Endodermal cell (in vitro differentiated cells): ENCODE measurements at regions not wholly inside any gene's neighbourhood (a gene's known extent, or its start where the extent isn't known, plus 50 kb on each side); places are given as distances from the start of the nearest gene placed in this dataset.

Source experiments
- DNase-seq: peaks from one replicate; pipeline ENCODE4 v3.0.0-alpha.2; 2017
- H3K27ac ChIP-seq: 2 replicates; pipeline ENCODE4 v1.5.1; 2013; ENCODE audit warnings: mild to moderate bottlenecking, low read depth, low read length, moderate library complexity
- H3K27me3 ChIP-seq: 2 replicates; pipeline ENCODE4 v1.6.1; 2013; ENCODE audit warnings: mild to moderate bottlenecking, low read length, moderate library complexity; ENCODE audit not compliant: insufficient read depth, control insufficient read depth, poor library complexity, severe bottlenecking
- H3K36me3 ChIP-seq: 2 replicates; pipeline ENCODE4 v1.7.0; 2013; ENCODE audit warnings: mild to moderate bottlenecking, low read length, moderate library complexity; ENCODE audit not compliant: control insufficient read depth, insufficient read depth
- H3K4me1 ChIP-seq: one replicate; pipeline ENCODE4 v1.7.0; 2013; ENCODE audit warnings: low read length; ENCODE audit not compliant: control insufficient read depth, insufficient read depth
- H3K4me3 ChIP-seq: 2 replicates; pipeline ENCODE4 v1.5.1; 2013; ENCODE audit warnings: mild to moderate bottlenecking, low read length, moderate library complexity
- H3K9ac ChIP-seq: 2 replicates; pipeline ENCODE4 v1.6.1; 2013; ENCODE audit warnings: mild to moderate bottlenecking, low read length, moderate library complexity; ENCODE audit not compliant: poor library complexity, severe bottlenecking; ENCODE audit errors: extremely low read depth
- H3K9me3 ChIP-seq: 2 replicates; pipeline ENCODE4 v1.6.1; 2013; ENCODE audit warnings: mild to moderate bottlenecking, low read length, moderate library complexity; ENCODE audit not compliant: control insufficient read depth
- H3K27ac Mint-ChIP-seq: 2 replicates; pipeline ENCODE4 v1.8.0; 2020; ENCODE audit warnings: mixed read lengths
- H3K27me3 Mint-ChIP-seq: 2 replicates; pipeline ENCODE4 v1.8.0; 2021; ENCODE audit warnings: mild to moderate bottlenecking, mixed read lengths; ENCODE audit not compliant: insufficient read depth
- H3K36me3 Mint-ChIP-seq: 2 replicates; pipeline ENCODE4 v1.8.0; 2020; ENCODE audit warnings: low read depth, mixed read lengths
- H3K4me1 Mint-ChIP-seq: 2 replicates; pipeline ENCODE4 v1.8.0; 2020; ENCODE audit warnings: mixed read lengths
- H3K4me3 Mint-ChIP-seq: 2 replicates; pipeline ENCODE4 v1.8.0; 2020; ENCODE audit warnings: mild to moderate bottlenecking, moderate library complexity, mixed read lengths
- H3K9me3 Mint-ChIP-seq: 2 replicates; pipeline ENCODE4 v1.8.0; 2020; ENCODE audit warnings: mild to moderate bottlenecking, mixed read lengths
- CTCF ChIP-seq: fragments of 200-600 bp; sonication (generic); conservative IDR thresholded peaks from 2 replicates; pipeline ENCODE4 v1.5.0; 2021; ENCODE audit warnings: antibody characterized with exemption, mild to moderate bottlenecking
- WGBS, 2 experiments: methylation state at CpG; one replicate each; pipeline versions ENCODE4 v1.1.5 to v1.1.7; 2013; ENCODE audit warnings: missing lambda C conversion rate in 2 of 2, mixed read lengths in 1 of 2; ENCODE audit not compliant: insufficient coverage in 1 of 2, insufficient read length in 1 of 2; 5-methylcytosine and 5-hydroxymethylcytosine counted together

GRCh38 chr13:87783366-87783765 is 112.2 kb downstream of the SLITRK5 start:
- Histone ChIP-seq H3K4me3 (no peak overlapping the region), H3K27me3 (no peaks in the 10 kb centered on the region), H3K4me1 (no peaks in the 10 kb centered on the region), H3K9ac (no peak overlapping the region), H3K27ac (no peak overlapping the region), H3K9me3 (no peaks in the 10 kb centered on the region), H3K36me3 (no peaks in the 10 kb centered on the region)
- no peak for TF ChIP-seq CTCF
- H3K27me3 Mint-ChIP-seq: peaks cover 20% of the 10 kb centered on the region
- no peaks in the 10 kb centered on the region for H3K4me1 Mint-ChIP-seq
- no peak overlapping the region for H3K4me3 Mint-ChIP-seq
- H3K27ac Mint-ChIP-seq: no peak overlapping the region
- DNase-seq: no peak
- H3K9me3 Mint-ChIP-seq: no peaks in the 10 kb centered on the region
- 90 to 94% methylated on average over 4 of the region's 5 CpGs for WGBS, 2 experiments
- H3K36me3 Mint-ChIP-seq: no peaks in the 10 kb centered on the region

GRCh38 chr13:87788363-87788762 is 117.2 kb downstream of the SLITRK5 start:
- 100% methylated on average over 1 of the region's 4 CpGs; no CpG with 5 or more reads in 1 of the 2 experiments for WGBS, 2 experiments
- no peak overlapping the region for H3K27ac ChIP-seq
- no peaks in the 10 kb centered on the region for H3K4me1 ChIP-seq

GRCh38 chr13:87792878-87793277 is 121.7 kb downstream of the SLITRK5 start:
- H3K4me3 ChIP-seq: no peak overlapping the region
- H3K27me3 ChIP-seq: no peaks in the 10 kb centered on the region
- H3K4me1 ChIP-seq: no peaks in the 10 kb centered on the region
- peak; percentile 74 for DNase-seq
- Mint-ChIP-seq H3K36me3 (no peaks in the 10 kb centered on the region), H3K4me3 (no peak overlapping the region), H3K9me3 (no peaks in the 10 kb centered on the region), H3K27ac (no peak overlapping the region), H3K4me1 (no peaks in the 10 kb centered on the region), H3K27me3 (no peaks in the 10 kb centered on the region)
- TF ChIP-seq CTCF: peak; percentile 74
- H3K9ac ChIP-seq: no peak overlapping the region
- H3K9me3 ChIP-seq: no peaks in the 10 kb centered on the region
- H3K36me3 ChIP-seq: no peaks in the 10 kb centered on the region
- 52 to 57% methylated on average over 6 of the region's 6 CpGs for WGBS, 2 experiments
- H3K27ac ChIP-seq: no peak overlapping the region

More at GRCh38 chr13:87788363-87788762, 117.2 kb downstream of the SLITRK5 start:
- Mint-ChIP-seq H3K4me1 (no peaks in the 10 kb centered on the region), H3K36me3 (no peaks in the 10 kb centered on the region), H3K27me3 (no peaks in the 10 kb centered on the region), H3K9me3 (no peaks in the 10 kb centered on the region), H3K4me3 (no peak overlapping the region), H3K27ac (no peak overlapping the region)
- H3K9ac ChIP-seq: no peak overlapping the region
- H3K36me3 ChIP-seq: no peaks in the 10 kb centered on the region
- no peak for TF ChIP-seq CTCF
- H3K9me3 ChIP-seq: no peaks in the 10 kb centered on the region
- no peak for DNase-seq
- H3K4me3 ChIP-seq: no peak overlapping the region
- no peaks in the 10 kb centered on the region for H3K27me3 ChIP-seq
